Panc1 (cell line): ENCODE measurements at regions not wholly inside any gene's neighbourhood (a gene's known extent, or its start where the extent isn't known, plus 50 kb on each side); places are given as distances from the start of the nearest gene placed in this dataset.

ENCODE experiments used
- ATAC-seq: fragments of 200-7000 bp; cut with Tn5 transposase; 2 replicates; pipeline ENCODE4 v1.9.1; 2020; ENCODE audit warnings: mild to moderate bottlenecking, moderate library complexity
- BruUV-seq: library from RNA; stranded (reverse); fragments of 400-500 nt; replicated peaks from 2 replicates; lab custom pipeline; 2021; lab: Mats Ljungman, UMichigan
- CTCF ChIA-PET: fragments of 300-600 bp; sonication (Branson Sonifier 250); formaldehyde crosslinking; loops from one replicate; lab custom pipeline; 2022; ENCODE audit warnings: antibody characterized with exemption; lab: Charles Lee
- POLR2A ChIA-PET: fragments of 300-600 bp; sonication (Branson Sonifier 250); formaldehyde crosslinking; loops from one replicate; lab custom pipeline; 2022; ENCODE audit warnings: antibody characterized with exemption; lab: Charles Lee
- DNase-seq: peaks from one replicate; pipeline ENCODE4 v3.0.0-alpha.2; 2010; ENCODE audit warnings: low read depth, low spot score
- H3K27ac ChIP-seq: 2 replicates; pipeline ENCODE4 v1.5.1; 2011; ENCODE audit warnings: mild to moderate bottlenecking, low read length, inconsistent platforms
- H3K27me3 ChIP-seq: fragments of 200-500 bp; sonication (Bioruptor generic); 2 replicates; pipeline ENCODE4 v1.6.0; 2014; ENCODE audit warnings: low read length, inconsistent platforms; ENCODE audit not compliant: control insufficient read depth, insufficient read depth
- H3K36me3 ChIP-seq: fragments of 200-500 bp; sonication (Bioruptor generic); 2 replicates; pipeline ENCODE4 v1.5.1; 2014; ENCODE audit warnings: inconsistent platforms, mild to moderate bottlenecking, low read length, moderate library complexity; ENCODE audit not compliant: control insufficient read depth, insufficient read depth
- H3K4me1 ChIP-seq: 2 replicates; pipeline ENCODE4 v1.5.1; 2011; ENCODE audit warnings: inconsistent platforms, mild to moderate bottlenecking, low read length, moderate library complexity; ENCODE audit not compliant: control insufficient read depth, insufficient read depth
- H3K4me3 ChIP-seq, 2 experiments: 2 replicates each; pipeline ENCODE4 v1.5.1; 2011 to 2012; ENCODE audit warnings: low read depth in 2 of 2, low read length in 2 of 2, mild to moderate bottlenecking in 2 of 2, inconsistent platforms in 1 of 2, moderate library complexity in 1 of 2
- H3K9me3 ChIP-seq: fragments of 200-500 bp; sonication (Bioruptor generic); 2 replicates; pipeline ENCODE4 v1.5.1; 2014; ENCODE audit warnings: low read depth, mild to moderate bottlenecking, inconsistent platforms, low read length, moderate library complexity; ENCODE audit not compliant: control insufficient read depth, insufficient read depth
- CTCF ChIP-seq: fragments of 450-650 bp; IDR thresholded peaks from 2 replicates; pipeline ENCODE4 v1.5.1; 2017; ENCODE audit warnings: mild to moderate bottlenecking
- POLR2AphosphoS5 ChIP-seq: IDR thresholded peaks from 2 replicates; pipeline ENCODE4 v1.6.1; 2012; ENCODE audit warnings: mild to moderate bottlenecking, low read depth, low read length, moderate library complexity
- SIN3A ChIP-seq: IDR thresholded peaks from 2 replicates; pipeline ENCODE4 v1.6.1; 2012; ENCODE audit warnings: low read depth, mild to moderate bottlenecking, low read length, moderate library complexity, borderline replicate concordance; ENCODE audit not compliant: insufficient read depth
- TCF7L2 ChIP-seq: IDR thresholded peaks from 2 replicates; pipeline ENCODE4 v1.6.1; 2011; ENCODE audit warnings: mild to moderate bottlenecking, low read depth, low read length, inconsistent platforms
- in situ Hi-C: cut with HindIII; loops from 2 replicates; pipeline ENCODE4 v1.10.0; 2016; ENCODE audit warnings: low sequenced_read_pairs, low pct_unique_long_range_greater_than_20kb
- intact Hi-C: fragments of 100-400 bp; cut with micrococcal nuclease; formaldehyde crosslinking; loops from one replicate; pipeline ENCODE4 v1.10.0; 2022; ENCODE audit not compliant: unreplicated experiment
- TF ChIP-seq, protein P1 (sequence below), 2 experiments: IDR thresholded peaks; 2 replicates each; pipeline ENCODE4 v1.6.1; 2011 to 2012; ENCODE audit warnings: low read depth in 2 of 2, control low read depth in 1 of 2, low read length in 1 of 2, mild to moderate bottlenecking in 1 of 2, moderate library complexity in 1 of 2; ENCODE audit not compliant: insufficient read depth in 1 of 2

GRCh38 chr9:109918339-109919163, 138.6 kb downstream of the PALM2AKAP2 start:
- no peak overlapping the region for H3K4me3 ChIP-seq
- no peaks in the 10 kb centered on the region for H3K4me1 ChIP-seq
- no peak overlapping the region for H3K27ac ChIP-seq
- no peaks in the 10 kb centered on the region for H3K36me3 ChIP-seq
- ChIA-PET CTCF (no interaction called here), POLR2A (no interaction called here)
- no peaks in the 10 kb centered on the region for H3K27me3 ChIP-seq
- no peaks in the 10 kb centered on the region for H3K9me3 ChIP-seq
- no TSS peak for BruUV-seq
- ATAC-seq, result no peak
- TF ChIP-seq SIN3A (no peak), POLR2AphosphoS5 (no peak), TCF7L2 (no peak), CTCF (no peak)
- TF ChIP-seq, protein P1, sequence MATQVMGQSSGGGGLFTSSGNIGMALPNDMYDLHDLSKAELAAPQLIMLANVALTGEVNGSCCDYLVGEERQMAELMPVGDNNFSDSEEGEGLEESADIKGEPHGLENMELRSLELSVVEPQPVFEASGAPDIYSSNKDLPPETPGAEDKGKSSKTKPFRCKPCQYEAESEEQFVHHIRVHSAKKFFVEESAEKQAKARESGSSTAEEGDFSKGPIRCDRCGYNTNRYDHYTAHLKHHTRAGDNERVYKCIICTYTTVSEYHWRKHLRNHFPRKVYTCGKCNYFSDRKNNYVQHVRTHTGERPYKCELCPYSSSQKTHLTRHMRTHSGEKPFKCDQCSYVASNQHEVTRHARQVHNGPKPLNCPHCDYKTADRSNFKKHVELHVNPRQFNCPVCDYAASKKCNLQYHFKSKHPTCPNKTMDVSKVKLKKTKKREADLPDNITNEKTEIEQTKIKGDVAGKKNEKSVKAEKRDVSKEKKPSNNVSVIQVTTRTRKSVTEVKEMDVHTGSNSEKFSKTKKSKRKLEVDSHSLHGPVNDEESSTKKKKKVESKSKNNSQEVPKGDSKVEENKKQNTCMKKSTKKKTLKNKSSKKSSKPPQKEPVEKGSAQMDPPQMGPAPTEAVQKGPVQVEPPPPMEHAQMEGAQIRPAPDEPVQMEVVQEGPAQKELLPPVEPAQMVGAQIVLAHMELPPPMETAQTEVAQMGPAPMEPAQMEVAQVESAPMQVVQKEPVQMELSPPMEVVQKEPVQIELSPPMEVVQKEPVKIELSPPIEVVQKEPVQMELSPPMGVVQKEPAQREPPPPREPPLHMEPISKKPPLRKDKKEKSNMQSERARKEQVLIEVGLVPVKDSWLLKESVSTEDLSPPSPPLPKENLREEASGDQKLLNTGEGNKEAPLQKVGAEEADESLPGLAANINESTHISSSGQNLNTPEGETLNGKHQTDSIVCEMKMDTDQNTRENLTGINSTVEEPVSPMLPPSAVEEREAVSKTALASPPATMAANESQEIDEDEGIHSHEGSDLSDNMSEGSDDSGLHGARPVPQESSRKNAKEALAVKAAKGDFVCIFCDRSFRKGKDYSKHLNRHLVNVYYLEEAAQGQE (IDR thresholded peaks at IDR 0.05; ENCODE audit: insufficient read depth in 1 of 2, low read depth in 2 of 2, low read length in 1 of 2), result no peak
- no peak for DNase-seq
- intact Hi-C loops, result no loop called here
- in situ Hi-C loops, result no loop called here

GRCh38 chr9:109919736-109920408, 139.9 kb downstream of the PALM2AKAP2 start:
- H3K27ac ChIP-seq, result no peak overlapping the region
- DNase-seq (no peak), ATAC-seq (no peak)
- H3K4me3 ChIP-seq, result no peak overlapping the region
- TF ChIP-seq, protein P1 (IDR thresholded peaks at IDR 0.05; ENCODE audit: insufficient read depth in 1 of 2, low read depth in 2 of 2, low read length in 1 of 2), result no peak
- TF ChIP-seq CTCF (no peak), POLR2AphosphoS5 (no peak), TCF7L2 (no peak), SIN3A (no peak)
- H3K9me3 ChIP-seq, result no peaks in the 10 kb centered on the region
- no peaks in the 10 kb centered on the region for H3K4me1 ChIP-seq
- ChIA-PET POLR2A (no interaction called here), CTCF (no interaction called here)
- H3K27me3 ChIP-seq, result no peaks in the 10 kb centered on the region
- in situ Hi-C loops, result no loop called here
- intact Hi-C loops, result no loop called here
- no TSS peak for BruUV-seq
- no peaks in the 10 kb centered on the region for H3K36me3 ChIP-seq
